Pulmonary artery endothelial cell (primary cell): ENCODE measurements at regions not wholly inside any gene's neighbourhood (a gene's known extent, or its start where the extent isn't known, plus 50 kb on each side); places are given as distances from the start of the nearest gene placed in this dataset.
"Not testable (repeated sequence)": the region's sequence is repeated elsewhere in the genome, so short reads cannot be mapped to it uniquely, and the experiment has no call there.

Experiments
- DNase-seq: peaks from one replicate; pipeline ENCODE4 v3.0.0-alpha.2; 2011; ENCODE audit warnings: low read depth, low spot score

DNA sequence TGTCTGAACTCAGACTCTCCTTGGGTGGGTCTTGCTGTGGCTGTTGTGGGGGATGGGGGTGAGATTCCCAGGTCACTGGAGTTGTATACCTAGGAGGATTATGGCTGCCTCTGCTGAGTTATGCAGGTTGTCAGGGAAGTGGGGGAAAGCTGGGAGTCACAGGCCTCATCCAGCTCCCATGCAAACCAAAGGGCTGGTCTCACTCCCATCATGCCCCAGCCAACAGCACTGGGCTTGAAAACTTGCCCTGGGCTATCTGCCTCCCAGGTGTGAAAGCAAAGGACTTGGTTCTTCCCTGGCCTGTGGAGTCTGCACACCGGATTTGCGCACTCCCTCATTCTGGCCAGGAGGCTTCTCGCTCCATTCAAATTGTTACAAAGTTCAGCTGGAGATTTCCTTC lies 97.3 kb upstream of the BNIP2 start:
- not testable (repeated sequence) for DNase-seq

DNA sequence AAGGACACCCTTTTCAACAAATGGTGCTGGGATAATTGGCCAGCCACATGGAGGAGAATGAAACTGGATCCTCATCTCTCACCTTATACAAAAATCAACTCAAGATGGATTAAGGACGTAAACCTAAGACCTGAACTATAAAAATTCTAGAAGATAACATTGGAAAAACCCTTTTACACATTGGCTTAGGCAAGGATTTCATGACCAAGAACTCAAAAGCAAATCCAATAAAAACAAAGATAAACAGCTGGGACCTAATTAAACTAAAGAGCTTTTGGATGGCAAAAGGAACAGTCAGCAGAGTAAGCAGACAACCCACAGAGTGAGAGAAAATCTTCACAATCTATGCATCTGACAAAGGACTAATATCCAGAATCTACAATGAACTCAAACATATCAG lies 96.9 kb upstream of the BNIP2 start:
- DNase-seq, result not testable (repeated sequence)

DNA sequence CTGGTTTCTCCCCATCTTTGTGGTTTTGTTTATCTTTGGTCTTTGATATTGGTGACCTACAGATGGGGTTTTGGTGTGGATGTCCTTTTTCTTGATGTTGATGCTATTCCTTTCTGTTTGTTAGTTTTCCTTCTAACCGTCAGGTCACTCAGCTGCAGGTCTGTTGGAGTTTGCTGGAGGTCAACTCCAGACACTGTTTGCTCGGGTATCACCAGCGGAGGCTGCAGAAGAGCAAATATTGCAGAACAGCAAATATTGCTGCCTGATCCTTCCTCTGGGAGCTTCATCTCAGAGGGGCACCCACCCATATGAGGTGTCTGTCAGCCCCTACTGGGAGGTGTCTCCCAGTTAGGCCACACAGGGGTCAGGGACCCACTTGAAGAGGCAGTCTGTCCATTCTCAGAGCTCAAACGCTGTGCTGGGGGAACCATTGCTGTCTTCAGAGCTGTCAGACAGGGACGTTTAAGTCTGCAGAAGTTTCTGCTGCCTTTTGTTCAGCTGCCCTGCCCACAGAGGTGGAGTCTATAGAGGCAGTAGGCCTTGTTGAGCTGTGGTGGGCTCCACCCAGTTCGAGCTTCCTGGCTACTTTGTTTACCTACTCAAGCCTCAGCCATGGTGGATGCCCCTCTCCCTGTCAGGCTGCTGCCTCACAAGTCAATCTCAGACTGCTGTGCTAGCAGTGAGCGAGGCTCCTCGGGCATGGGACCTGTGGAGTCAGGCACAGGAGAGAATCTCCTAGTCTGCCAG lies 94.8 kb upstream of the BNIP2 start:
- DNase-seq, result not testable (repeated sequence)

DNA sequence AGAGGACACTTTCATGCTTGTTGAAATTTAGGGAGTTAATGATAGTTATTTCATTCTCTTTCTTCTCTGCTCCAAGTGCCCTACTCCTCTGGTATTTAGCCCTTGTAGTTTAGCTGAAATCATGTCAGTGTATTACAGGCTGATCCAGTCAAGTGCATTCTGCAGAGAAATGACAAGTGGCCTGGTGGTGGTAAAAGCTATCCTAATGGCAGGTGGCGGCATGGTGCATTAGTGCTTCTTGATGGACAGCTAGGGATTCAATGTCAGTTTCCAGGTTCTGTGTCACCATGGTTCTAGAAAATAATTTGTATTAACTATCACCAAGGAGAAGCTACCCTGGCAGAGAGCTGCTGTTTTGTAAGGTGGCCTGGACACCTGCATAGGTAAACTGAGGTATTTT lies 90.0 kb upstream of the BNIP2 start:
- DNase-seq, result no peak

DNA sequence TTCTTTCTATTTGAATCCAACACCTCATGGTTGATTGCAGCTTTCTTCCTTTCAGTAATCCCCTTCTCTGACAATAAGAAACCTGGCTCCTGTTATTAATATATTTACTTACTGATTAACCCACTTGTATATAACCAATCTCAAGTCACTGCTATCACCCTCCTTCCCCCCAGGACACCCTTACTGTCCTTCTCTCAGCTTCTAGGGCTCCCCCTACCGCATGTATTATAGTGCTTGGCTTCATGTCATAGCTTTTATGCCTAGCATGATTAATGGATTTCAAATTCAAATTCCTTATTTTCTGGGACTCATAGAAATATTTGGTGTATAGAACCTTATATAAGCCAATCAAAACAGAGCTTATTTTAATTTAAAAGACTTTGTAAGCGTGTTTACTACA lies 75.7 kb upstream of the BNIP2 start:
- DNase-seq, result no peak

DNA sequence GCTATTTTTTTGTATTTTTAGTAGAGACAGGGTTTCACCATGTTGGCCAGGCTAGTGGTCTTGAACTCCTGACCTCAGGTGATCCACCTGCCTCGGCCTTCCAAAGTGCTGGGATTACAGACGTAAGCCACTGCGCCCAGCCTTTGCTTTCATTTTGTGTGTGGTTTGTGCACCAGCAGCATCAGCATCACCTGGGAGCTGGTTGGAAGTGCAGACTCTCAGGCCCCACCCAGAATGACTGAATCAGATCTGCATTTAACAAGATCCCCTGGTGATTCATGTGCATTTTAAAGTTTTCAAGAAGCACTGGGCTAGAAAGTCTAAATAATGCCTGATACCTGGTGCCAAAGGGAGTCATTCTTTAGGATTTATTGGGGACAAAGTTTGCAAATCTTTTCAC lies 73.4 kb upstream of the BNIP2 start:
- DNase-seq, result no peak

DNA sequence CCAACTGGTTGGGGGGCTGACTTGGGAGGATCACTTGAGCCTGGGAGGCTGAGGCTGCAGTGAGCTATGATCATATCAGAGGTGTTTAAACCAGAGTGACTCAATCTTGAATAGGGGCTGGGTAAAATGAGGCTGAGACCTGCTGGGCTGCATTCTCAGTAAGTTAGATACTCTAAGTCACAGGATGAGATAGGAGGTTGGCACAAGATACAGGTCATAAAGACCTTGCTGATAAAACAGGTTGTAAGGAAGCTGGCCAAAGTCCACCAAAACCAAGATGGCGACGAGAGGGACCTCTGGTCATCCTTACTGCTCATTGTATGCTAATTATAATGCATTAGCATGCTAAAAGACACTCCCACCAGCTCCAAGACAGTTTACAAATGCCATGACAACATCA lies 71.1 kb upstream of the BNIP2 start:
- not testable (repeated sequence) for DNase-seq

DNA sequence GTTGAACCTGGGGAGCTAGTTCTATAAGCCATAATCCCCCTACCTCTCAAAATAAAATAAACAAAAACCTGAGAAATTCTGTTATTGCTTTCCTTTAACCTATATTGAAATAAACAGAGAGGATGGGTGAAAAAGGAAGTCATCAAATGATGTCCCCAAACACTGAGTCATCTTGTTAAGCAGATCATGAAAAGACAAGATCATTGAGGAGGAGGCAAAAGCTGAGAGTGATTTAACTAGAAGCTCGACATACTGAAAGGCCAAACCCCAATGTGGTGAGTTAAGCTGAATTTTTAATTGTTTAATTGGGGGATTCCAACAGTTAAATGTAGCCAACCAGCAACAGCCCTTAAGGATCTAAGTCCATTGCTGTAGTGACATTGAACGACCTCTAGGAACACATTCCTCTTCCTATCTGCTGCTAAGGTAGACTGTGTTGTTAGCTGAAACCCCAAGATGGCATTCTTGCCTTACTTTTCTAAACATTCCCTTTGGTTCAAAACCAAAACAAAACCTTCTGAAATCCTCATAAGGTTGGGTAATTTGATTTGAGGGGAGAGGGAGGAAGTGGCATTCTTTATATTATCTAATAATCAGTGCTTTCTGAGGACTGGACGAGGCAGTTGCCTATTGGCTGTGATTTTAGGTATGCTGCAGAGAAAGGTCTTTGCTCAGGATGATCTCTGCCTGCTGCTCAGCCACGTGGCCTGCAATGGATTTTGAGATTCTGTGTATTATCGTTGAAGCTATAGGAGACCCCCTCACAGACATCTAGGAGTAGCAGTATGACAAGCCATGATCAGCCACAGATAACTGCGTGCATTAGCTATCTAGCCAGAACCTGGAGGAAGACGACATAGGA lies 62.7 kb upstream of the BNIP2 start:
- DNase-seq, result no peak

DNA sequence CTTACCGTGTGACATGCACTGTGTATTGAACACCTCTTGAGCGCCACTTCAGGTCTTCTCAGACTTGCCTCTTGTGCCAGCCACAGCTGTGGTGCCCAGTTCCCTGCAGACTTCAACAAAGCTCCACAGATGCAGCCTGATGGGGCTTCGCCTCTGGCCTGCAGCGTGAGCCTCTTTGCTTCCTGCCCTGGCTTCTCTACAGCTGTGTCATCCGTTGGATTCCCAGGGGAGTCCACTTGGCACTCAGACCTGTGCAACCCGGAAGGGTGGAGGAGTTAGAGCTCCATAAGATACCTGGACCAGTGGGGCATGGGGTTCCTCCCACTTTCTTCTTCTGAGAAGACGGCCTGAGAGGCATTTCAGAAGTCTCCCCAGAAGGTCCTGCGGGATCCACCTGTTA lies 57.7 kb upstream of the BNIP2 start:
- no peak for DNase-seq

DNA sequence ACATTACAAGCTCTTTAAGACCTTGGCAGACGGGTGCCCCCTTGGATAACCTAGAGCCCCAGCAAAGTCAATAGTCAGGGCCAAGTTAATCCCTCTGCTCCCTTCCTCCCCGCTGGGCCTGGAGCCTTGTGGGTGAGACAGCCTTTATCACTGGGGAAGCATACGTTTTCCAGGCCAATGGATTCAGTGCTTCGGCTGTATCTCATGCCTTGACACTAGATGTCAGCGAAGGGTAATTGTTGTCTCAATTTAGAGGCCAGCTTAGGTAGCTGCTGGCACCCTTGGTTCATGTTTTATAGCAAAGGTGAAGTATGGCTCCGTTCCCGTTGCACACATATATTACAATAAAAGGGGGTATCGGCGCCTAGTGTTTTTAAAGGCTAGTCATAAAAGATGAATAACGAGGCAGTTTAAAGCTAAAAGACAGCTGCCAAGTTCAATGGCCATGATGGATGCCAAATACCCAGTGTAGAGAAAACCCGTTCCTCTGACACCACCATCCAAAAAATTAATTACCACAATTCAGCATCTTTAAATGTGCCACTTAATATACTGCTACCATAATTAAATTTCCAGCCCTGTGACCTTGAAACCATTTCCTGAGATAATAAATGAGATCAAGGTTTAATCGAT lies 52.3 kb upstream of the BNIP2 start:
- no peak for DNase-seq

DNA sequence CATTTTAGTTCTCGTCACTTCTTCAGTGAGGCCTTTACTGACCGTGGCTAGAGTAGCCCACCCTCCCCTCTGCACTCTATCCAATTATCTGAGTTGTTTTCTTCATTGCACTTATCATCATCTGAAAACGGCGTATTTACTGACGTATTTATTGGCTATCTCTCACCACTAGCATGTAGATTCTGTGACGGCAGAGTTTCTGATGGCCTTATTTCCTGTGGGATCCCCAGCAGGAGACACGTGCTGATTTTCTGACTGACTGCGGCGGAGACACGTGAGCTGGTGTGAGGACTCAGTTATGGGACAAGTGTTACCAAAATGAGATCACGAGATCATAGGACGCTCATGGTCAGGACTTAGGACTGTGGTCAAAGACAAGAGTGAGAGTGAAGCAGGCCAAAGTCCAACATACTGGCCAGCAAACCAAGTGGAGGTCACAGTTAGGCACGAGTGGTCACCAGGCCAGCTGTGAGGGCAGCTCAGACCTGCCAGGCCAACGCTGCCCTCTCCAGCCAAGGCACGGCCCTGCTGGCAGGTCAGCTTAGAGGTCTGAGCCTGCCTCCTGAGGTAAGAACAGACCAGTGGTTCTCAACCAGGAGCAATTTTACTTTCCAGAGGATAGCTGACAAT lies 50.6 kb upstream of the BNIP2 start:
- DNase-seq, result no peak
